OCI-LY7 (cell line): ENCODE measurements at regions not wholly inside any gene's neighbourhood (a gene's known extent, or its start where the extent isn't known, plus 50 kb on each side); places are given as distances from the start of the nearest gene placed in this dataset.

Experiments
- BruUV-seq: library from RNA; stranded (reverse); fragments of 400-500 nt; replicated peaks from 2 replicates; lab custom pipeline; 2021; lab: Mats Ljungman, UMichigan
- CTCF ChIA-PET: fragments of 300-600 bp; sonication (Branson Sonifier 250); formaldehyde crosslinking; loops from one replicate; lab custom pipeline; 2022; ENCODE audit warnings: antibody characterized with exemption; ENCODE audit not compliant: unreplicated experiment; lab: Charles Lee
- POLR2A ChIA-PET: fragments of 300-600 bp; sonication (Branson Sonifier 250); formaldehyde crosslinking; loops from one replicate; lab custom pipeline; 2022; ENCODE audit warnings: antibody characterized with exemption; lab: Charles Lee
- DNase-seq: peaks from one replicate; pipeline ENCODE4 v3.0.0-alpha.2; 2015; ENCODE audit warnings: low spot score
- H2AFZ ChIP-seq: fragments of 200-600 bp; sonication (generic), shearing (Covaris generic); 2 replicates; pipeline ENCODE4 v1.6.1; 2014; ENCODE audit warnings: mild to moderate bottlenecking, antibody characterized with exemption, low read length, moderate library complexity
- H3K27ac ChIP-seq: fragments of 200-600 bp; sonication (generic); 2 replicates; pipeline ENCODE4 v1.5.1; 2014; ENCODE audit warnings: mixed run types, low read depth, mild to moderate bottlenecking, moderate library complexity, low read length, inconsistent platforms; ENCODE audit not compliant: poor library complexity, severe bottlenecking
- H3K36me3 ChIP-seq: fragments of 200-600 bp; sonication (generic); 2 replicates; pipeline ENCODE4 v1.6.1; 2014; ENCODE audit warnings: mild to moderate bottlenecking, antibody characterized with exemption, low read length, moderate library complexity, mixed read lengths; ENCODE audit not compliant: insufficient read depth
- H3K4me1 ChIP-seq: fragments of 200-600 bp; sonication (generic); 2 replicates; pipeline ENCODE4 v1.5.1; 2014; ENCODE audit warnings: mild to moderate bottlenecking, low read length; ENCODE audit not compliant: insufficient read depth, poor library complexity, severe bottlenecking
- H3K4me2 ChIP-seq: fragments of 200-600 bp; sonication (generic); 2 replicates; pipeline ENCODE4 v1.6.1; 2014; ENCODE audit warnings: mild to moderate bottlenecking, low read length
- H3K4me3 ChIP-seq: fragments of 200-600 bp; sonication (generic); 2 replicates; pipeline ENCODE4 v1.5.1; 2014; ENCODE audit warnings: mild to moderate bottlenecking, low read depth, low read length; ENCODE audit not compliant: poor library complexity, severe bottlenecking
- H3K79me2 ChIP-seq: fragments of 200-600 bp; sonication (generic); 2 replicates; pipeline ENCODE4 v1.6.1; 2016; ENCODE audit warnings: low read depth, mild to moderate bottlenecking, low read length, moderate library complexity, mixed read lengths; ENCODE audit not compliant: insufficient read depth
- H3K9me2 ChIP-seq: fragments of 200-600 bp; sonication (generic); 2 replicates; pipeline ENCODE4 v1.6.1; 2016; ENCODE audit warnings: mild to moderate bottlenecking, low read length, mixed read lengths; ENCODE audit not compliant: insufficient read depth
- H3K9me3 ChIP-seq: fragments of 200-600 bp; sonication (generic); 2 replicates; pipeline ENCODE4 v1.6.1; 2014; ENCODE audit warnings: mild to moderate bottlenecking, mixed run types, low read length, mixed read lengths
- H4K20me1 ChIP-seq: fragments of 200-600 bp; sonication (generic); 2 replicates; pipeline ENCODE4 v1.6.1; 2014; ENCODE audit warnings: mild to moderate bottlenecking, antibody characterized with exemption, low read length, moderate library complexity, mixed read lengths; ENCODE audit not compliant: insufficient read depth
- EZH2phosphoT487 ChIP-seq: fragments of 200-600 bp; sonication (generic); IDR thresholded peaks from 2 replicates; pipeline ENCODE4 v1.6.1; 2018; ENCODE audit warnings: low read depth, borderline replicate concordance, mild to moderate bottlenecking, mixed run types, antibody characterized with exemption, low read length, moderate library complexity, mixed read lengths
- intact Hi-C: fragments of 100-400 bp; cut with micrococcal nuclease; formaldehyde crosslinking; loops from one replicate; pipeline ENCODE4 v1.10.0; 2022; ENCODE audit not compliant: unreplicated experiment
- TF ChIP-seq, protein P1 (sequence below): fragments of 200-600 bp; sonication (generic); conservative IDR thresholded peaks from 2 replicates; pipeline ENCODE4 v1.5.1; 2014; ENCODE audit warnings: mild to moderate bottlenecking, antibody characterized with exemption, low read length, moderate library complexity, mixed read lengths

- no peak for DNase-seq
- H3K4me3 ChIP-seq: no peak overlapping the region
- no peaks in the 10 kb centered on the region for H3K79me2 ChIP-seq
- ChIA-PET POLR2A (no interaction called here), CTCF (no interaction called here)
- no peak overlapping the region for H2AFZ ChIP-seq
- TF ChIP-seq EZH2phosphoT487: no peak
- TF ChIP-seq, protein P1, sequence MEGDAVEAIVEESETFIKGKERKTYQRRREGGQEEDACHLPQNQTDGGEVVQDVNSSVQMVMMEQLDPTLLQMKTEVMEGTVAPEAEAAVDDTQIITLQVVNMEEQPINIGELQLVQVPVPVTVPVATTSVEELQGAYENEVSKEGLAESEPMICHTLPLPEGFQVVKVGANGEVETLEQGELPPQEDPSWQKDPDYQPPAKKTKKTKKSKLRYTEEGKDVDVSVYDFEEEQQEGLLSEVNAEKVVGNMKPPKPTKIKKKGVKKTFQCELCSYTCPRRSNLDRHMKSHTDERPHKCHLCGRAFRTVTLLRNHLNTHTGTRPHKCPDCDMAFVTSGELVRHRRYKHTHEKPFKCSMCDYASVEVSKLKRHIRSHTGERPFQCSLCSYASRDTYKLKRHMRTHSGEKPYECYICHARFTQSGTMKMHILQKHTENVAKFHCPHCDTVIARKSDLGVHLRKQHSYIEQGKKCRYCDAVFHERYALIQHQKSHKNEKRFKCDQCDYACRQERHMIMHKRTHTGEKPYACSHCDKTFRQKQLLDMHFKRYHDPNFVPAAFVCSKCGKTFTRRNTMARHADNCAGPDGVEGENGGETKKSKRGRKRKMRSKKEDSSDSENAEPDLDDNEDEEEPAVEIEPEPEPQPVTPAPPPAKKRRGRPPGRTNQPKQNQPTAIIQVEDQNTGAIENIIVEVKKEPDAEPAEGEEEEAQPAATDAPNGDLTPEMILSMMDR: no peak
- H3K4me1 ChIP-seq: no peaks in the 10 kb centered on the region
- no peaks in the 10 kb centered on the region for H3K9me2 ChIP-seq
- H4K20me1 ChIP-seq: no peaks in the 10 kb centered on the region
- no TSS peak for BruUV-seq
- intact Hi-C loops: no loop called here
- H3K4me2 ChIP-seq: no peak overlapping the region
- no peak overlapping the region for H3K27ac ChIP-seq
- H3K36me3 ChIP-seq: no peaks in the 10 kb centered on the region
- H3K9me3 ChIP-seq: no peaks in the 10 kb centered on the region
These were observed 380.1 kb downstream of the ALG10 start for GRCh38 chr12:34402228-34402898.

DNA sequence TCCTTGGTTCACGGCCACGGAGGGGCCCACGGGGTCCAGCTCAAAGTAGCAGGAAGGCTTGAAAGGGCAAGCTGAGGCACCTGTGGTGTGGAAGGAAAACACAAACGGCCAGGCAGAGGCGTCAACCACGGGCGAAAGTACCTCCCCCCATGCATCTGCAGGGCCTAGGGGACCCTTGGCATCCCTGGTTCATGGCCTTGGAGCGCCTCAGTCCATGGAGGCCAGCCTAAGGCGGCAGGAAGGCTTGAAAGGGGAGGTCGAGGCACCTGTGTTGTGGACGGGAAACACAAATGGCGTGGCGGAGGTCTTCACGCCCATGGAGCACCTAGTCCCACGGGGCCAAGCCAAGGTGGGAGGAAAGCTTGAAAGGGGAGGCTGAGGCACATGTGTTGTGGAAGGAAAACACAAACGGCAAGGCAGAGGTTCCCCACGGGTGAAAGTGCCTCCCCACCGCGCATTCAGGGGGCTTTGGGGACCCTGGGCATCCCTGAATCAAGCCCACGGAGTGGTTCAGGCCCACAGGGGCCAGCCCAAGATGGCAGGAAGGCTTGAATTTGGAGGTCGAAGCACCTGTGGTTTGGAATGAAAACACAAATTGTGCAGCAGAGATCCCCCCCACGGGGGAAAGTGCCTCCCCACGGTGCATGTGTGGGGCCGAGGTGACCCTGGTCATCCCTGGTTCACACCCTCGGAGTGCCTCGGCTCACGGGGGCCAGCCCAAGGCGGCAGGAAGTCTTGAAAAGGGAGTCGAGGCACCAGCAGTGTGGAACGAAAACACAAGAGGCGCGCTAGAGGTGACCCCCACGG is 380.8 kb downstream of the ALG10 start:
- TF ChIP-seq, protein P1: no peak
- TF ChIP-seq EZH2phosphoT487: no peak
- CTCF ChIA-PET: no interaction called here
- POLR2A ChIA-PET: no interaction called here
- intact Hi-C loops: no loop called here
- H3K9me3 ChIP-seq: no peaks in the 10 kb centered on the region
- H2AFZ ChIP-seq: no peak overlapping the region
- no peak overlapping the region for H3K4me3 ChIP-seq
- no peaks in the 10 kb centered on the region for H4K20me1 ChIP-seq
- DNase-seq: no peak
- no peak overlapping the region for H3K4me2 ChIP-seq
- H3K27ac ChIP-seq: no peak overlapping the region
- H3K9me2 ChIP-seq: no peaks in the 10 kb centered on the region
- no peaks in the 10 kb centered on the region for H3K79me2 ChIP-seq
- BruUV-seq: no TSS peak
- H3K4me1 ChIP-seq: no peaks in the 10 kb centered on the region
- H3K36me3 ChIP-seq: no peaks in the 10 kb centered on the region
